ENCODE measurements at regions not wholly inside any gene's neighbourhood (a gene's known extent, or its start where the extent isn't known, plus 50 kb on each side); places are given as distances from the start of the nearest gene placed in this dataset.

DNA sequence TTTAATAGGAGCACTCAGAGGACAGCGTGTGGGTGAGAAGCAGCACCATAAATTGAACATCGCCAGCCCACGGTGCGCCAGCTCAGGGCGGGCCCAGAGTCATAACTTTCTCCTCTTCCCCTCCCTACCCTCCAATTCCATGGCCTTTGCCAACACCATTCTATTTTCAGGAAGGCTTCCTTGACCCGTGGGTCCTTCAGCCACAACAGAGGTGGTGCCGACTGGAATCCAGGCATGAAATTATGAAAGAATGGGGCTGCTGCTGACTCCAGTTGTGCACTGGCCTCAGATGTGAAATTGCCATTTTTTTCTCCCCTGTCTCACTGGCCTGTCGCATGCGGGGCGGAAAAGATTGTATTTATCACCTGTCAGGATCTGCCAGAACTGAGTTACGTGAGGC lies 345.9 kb downstream of the MIAT start:
- no peak for DNase-seq (ENCODE audit: low spot score)

- DNase-seq (ENCODE audit: low spot score): no peak
Measured at GRCh38 chr22:27004434-27004833, 347.0 kb downstream of the MIAT start.

GRCh38 chr22:27008454-27008853 lies 351.1 kb downstream of the MIAT start:
- no peak for DNase-seq (ENCODE audit: low spot score)

DNA sequence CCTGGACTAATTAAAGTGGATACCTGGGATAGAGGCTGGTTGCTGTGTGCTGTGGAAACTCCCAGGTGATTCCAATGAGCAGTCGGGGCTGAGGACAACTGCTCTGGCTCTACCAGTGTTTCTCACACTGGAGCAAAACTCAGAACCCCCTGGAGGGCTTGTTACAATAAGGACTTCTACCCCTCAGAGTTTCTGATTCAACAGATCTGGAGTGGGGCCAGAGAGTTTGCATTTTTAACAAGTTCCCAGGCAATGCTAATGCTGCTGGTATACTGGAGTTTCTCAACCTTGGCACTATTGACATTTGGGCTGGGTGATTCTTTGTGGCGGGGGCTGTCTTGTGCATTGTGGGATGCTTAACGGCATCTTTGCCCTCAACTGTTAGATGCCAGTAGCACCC lies 353.7 kb downstream of the MIAT start:
- DNase-seq (ENCODE audit: low spot score): no peak

DNA sequence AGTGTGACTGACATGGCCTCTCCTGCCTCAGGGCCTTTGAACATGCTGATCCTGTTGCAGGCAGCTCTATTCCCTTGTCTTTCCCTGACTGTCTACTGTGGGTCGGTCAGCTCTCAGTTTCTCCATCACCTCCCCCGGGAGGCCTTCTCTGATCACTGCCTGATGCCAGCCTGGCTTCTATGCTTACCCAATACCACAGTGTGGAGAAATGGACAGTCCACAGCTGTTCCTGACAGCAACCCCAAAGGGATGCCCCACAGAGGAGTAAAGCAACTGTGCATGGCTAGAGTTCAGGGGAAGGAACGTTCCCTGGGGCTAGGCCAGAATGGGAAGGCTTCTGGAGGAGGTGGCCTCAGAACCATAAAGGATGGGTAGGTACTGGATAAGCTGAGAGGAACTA lies 354.3 kb downstream of the MIAT start:
- DNase-seq (ENCODE audit: low spot score): no peak

DNA sequence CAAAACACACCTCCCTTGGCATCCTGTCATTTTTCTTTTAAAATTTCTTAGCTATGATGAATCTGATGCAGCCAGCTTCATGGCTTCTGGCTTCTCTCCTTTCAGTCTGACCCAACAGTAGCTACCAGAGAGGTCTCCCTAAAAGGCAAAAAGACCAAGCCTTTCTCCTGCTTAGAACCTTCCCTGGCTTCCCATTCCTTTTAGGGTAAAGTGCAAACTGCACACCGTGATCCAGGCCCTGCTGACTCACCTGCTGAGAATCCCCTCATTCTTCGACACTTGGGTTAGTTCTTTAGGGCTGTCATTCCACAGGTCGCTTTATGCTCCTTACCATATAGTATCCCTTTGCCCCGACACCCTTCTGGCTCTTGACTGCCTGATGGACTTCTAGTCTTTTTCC lies 362.4 kb downstream of the MIAT start:
- DNase-seq (ENCODE audit: low spot score): no peak

DNA sequence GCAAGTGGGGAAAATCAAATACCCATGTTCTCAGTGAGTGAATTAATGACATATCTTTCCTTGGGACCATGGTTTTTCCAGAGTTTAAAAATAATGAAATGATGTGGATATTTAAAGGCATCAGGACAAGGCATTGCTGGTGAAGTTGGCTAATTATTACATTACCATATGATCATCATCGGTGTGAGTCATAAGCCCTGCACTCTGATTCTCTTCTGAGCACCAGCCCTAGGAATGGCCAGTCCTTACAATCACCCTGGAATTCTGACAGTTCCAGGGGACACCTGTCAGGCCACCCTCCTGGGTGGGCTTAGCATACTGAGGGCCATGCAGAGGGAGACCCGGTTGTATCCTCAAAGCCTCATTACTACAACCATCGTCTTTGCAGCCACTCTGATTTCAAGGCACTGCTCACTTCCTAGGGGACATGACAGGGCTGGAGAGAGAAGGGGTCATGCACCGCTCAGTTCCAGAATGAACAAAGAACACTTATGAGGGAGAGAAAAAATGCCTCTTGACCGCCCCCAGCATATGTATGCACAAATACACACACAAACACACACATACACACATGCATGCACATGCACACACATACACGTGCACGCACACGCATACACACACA lies 365.0 kb downstream of the MIAT start:
- no peak for DNase-seq (ENCODE audit: low spot score)

GRCh38 chr22:27022896-27023361 lies 365.5 kb downstream of the MIAT start:
- DNase-seq (ENCODE audit: low spot score): no peak

- DNase-seq (ENCODE audit: low spot score): no peak
Measured at GRCh38 chr22:27023591-27023990, 366.2 kb downstream of the MIAT start.

DNA sequence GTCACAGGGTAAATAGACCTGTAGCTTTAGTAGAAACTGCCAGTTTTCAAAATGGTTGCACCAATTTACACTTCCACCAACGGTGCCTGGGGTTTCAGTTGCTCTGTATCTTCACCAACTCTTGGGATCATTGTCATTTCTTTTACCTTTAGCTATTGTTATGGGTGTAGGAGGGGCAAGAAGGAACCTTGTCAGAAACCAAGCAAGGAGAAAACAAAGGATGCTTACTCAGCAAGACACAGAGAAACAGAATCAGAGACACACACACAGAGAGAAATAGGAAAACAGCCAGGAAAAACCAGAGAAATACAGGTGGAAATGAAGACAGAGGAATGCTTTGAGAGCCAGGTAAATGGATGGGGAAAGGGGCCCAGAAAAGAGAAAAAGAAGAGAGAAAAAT lies 367.6 kb downstream of the MIAT start:
- DNase-seq (ENCODE audit: low spot score): no peak

DNA sequence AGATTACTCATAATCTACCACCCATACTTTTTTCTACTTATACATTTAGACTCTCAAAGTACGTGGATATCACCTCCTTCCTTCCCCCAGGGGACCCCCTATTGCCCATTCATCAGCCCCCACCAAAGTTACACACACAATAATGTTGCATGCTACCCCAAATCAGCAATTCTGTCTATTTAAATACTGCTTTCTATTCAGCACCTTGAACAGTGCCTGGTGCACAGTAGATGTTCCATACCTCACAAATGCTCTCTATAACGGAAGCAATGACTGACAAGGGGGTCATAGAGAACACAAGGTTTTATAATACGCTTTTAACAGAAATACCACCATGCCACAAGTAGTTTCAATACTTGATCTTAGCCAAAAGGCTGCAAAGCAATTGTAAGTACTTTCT lies 370.7 kb downstream of the MIAT start:
- DNase-seq (ENCODE audit: low spot score): no peak

- DNase-seq (ENCODE audit: low spot score): no peak
Measured at GRCh38 chr22:27029584-27030130, 372.3 kb downstream of the MIAT start.

DNA sequence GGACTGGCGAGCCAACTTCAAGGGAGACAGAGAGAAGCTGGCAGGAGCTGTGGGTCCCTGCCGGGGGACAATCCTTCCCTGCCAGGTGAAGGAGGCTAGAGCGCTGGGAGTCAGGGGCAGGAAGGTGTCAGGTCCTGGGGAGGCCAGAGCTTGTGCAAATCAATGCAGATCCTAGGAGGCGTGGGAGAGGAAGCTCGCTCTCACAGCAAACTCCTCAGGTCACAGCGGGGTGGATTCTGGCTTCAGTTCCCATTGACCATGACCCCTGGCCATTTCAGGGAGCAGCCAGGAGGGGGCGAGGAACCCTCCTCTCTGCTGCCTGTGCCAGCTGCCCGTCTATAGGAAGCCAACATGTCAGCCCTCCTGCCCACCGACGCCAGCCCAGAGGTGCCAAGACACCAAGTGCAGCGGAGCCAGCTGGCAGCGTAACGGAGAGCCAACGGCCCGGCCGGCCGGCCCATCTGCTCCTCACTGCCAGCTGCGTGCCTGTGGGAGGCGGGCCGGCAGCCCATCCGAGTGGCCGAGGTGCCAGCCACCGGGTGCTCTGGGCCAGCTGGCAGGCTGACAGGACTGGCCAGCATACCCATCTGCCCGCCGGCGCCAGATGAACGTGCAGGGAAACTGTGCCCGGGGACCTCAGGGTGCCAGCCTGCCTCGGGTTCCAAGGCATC lies 374.8 kb downstream of the MIAT start:
- no peak for DNase-seq (ENCODE audit: low spot score)

DNA sequence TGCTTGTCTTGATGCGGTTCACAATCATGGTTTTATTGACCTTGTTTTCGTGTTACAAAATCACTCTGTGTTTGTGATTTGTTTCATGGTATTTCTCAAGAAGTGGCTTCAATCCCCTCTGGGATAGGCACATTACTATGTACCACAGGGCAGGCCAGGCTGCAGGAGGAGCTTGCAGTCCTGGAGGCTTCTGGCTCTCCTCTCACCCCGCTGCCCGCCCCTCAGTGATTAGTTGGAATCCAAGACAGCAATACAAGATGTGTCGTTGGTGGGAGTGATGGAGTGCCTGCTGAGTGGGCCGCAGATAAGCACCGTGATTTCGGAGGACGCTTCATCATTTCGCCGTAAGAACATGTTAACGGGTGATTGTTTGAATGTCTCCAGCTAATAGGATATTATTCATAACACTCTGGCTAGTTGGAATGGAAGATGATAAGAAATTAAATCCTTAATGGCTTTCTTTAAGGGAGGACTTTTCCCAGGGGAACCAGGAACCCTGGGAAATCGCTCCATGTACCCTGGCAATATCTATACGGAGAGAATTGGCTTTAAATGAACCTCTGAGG lies 384.4 kb downstream of the MIAT start:
- no peak for DNase-seq (ENCODE audit: low spot score)

DNA sequence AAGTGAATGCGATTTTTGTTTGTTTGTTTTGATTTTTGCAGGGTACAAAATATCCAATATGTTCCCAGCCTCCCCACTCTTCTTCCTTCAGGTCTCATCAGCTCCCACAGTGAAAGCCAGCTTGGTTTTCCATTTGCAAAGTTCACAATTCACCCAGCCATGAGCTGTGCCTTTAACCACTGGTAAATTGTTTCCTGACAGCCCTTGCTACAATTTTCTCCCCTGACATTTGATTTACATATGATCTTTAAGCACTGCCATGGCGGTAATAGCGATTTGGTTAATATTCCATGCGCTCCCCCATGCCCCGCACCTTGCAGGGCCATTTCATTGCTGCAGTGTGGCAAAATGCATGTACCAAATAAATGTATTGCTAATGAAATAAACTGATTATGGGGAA lies 385.9 kb downstream of the MIAT start:
- no peak for DNase-seq (ENCODE audit: low spot score)

DNA sequence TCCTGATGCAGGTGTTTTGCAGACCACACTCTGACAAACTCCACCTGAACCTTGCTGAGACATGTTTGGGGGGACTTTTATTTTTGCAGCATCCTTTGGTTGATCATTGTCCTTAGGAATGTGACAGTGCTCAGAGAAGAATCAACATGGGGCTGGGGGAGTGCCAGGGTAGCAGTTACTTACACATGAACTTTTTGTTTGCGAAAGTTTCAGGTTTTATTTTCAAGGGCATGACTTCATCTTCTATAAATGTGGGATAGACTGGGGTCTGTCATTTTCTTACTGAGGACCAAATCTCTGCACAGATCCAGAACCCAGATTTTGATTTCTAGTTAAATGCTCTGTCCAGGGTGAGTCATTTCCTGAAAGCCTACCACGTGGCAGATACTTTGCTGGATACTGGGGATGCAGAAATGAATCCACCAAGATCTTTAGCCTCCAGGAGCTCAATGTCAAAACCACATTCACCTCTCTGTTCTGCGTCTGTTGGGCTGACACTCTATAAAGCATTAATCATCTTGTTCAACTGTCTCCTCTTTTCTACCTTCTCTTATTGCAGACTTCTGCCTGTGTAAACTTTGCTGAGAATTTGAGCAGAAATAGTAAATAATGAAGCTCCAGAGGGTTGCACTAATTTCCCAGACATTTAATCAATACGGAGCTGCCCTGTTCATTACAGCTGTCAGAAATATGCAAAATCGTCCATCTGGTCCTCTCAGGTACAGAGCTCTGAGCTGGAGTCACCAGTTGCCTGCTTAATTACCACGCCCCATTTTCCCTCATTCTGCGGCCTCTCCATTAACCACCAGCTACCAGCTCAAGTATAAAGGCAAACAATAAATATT lies 387.9 kb downstream of the MIAT start:
- DNase-seq (ENCODE audit: low spot score): peak; percentile 45

DNA sequence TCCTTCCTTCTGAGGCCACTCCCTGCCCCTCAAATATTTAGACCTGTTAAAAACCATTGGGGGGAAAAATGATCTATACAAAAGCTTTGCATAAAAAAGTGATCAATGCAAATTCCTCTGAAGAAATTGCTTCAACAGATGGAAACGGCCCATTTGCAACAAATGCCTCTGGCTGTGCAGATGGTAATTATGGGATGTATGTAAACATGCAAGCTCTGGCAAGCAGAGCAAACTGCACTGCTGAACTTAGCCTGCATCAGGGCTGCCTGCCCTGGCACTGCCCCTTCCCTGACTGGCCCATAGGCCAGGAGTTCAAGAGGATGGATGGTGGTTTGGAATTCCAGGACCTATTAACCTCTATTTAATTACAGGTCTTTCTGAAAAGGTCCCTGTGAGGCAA lies 388.7 kb downstream of the MIAT start:
- DNase-seq (ENCODE audit: low spot score): no peak

DNA sequence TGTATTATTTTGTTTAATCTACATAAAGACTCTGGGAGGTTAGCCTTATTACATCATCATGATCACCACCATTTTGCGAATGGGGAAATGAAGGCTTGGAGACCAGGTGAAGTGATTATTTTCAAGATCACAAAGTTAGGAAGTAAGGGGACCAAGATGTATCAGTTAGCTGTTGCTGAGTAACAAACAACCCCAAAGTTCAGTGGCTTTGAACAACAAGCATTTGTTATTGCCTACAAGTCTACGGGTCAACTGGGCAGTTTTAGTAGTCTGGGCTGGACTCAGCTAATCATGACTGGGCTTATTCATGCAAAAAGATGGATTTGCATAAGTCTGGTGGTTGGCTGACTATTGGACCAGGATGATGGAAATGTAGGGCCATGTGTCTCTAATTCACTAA lies 389.2 kb downstream of the MIAT start:
- DNase-seq (ENCODE audit: low spot score): no peak

GRCh38 chr22:27050771-27051170 lies 393.4 kb downstream of the MIAT start:
- DNase-seq (ENCODE audit: low spot score): no peak

- no peak for DNase-seq (ENCODE audit: low spot score)
Measured at GRCh38 chr22:27051407-27051806, 394.0 kb downstream of the MIAT start.

- no peak for DNase-seq (ENCODE audit: low spot score)
Measured at GRCh38 chr22:27057717-27058116, 400.3 kb downstream of the MIAT start.

DNA sequence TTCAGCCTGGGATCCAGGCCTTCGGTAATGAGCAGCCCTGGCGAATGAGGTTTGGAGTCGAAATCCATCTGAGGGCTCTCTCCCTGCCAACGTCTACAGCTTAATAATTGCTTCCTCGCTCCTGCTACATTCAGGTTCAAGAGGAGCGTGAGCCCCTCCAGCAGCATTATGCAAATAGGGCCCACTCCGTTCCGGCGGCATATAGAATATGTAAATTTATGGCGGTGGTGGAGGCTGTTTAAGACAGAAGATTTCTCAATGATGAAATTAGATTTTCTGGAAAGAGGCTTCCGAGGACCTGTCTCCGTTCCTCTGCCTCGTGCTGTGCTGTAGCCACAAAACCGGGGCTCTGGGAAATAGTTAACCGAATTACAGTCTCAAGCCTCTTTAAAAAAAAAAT lies 402.8 kb downstream of the MIAT start:
- no peak for DNase-seq (ENCODE audit: low spot score)

GRCh38 chr22:27062910-27063309 lies 405.5 kb downstream of the MIAT start:
- no peak for DNase-seq (ENCODE audit: low spot score)

All from hepatic stellate cell (primary cell).